ENCODE measurements at regions not wholly inside any gene's neighbourhood (a gene's known extent, or its start where the extent isn't known, plus 50 kb on each side); places are given as distances from the start of the nearest gene placed in this dataset.
"Not testable (repeated sequence)": the region's sequence is repeated elsewhere in the genome, so short reads cannot be mapped to it uniquely, and the experiment has no call there.

DNA sequence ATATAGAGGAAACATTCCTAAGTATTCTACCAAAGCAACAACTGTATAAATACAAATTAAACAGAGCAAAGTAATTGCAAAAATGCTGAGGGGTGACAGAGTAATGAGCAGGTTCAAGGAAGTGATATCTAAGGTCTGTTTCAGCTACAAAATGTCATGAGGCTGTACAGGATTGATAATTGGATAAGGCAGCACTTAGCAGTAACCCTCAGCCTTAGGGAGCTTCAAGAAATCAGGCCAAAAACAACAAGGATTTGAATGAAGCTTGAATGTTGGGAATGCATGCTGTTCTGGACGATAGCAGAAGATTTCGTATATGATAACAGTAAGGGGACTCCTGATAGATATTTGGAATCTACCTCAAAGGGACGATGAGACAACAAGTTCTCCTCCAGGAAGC lies 142.0 kb upstream of the MMADHC start:
- DNase-seq, result no peak

- no peak for DNase-seq
Measured at GRCh38 chr2:149727927-149728326, 140.4 kb upstream of the MMADHC start.

GRCh38 chr2:149725234-149725633 lies 137.7 kb upstream of the MMADHC start:
- DNase-seq, result no peak

DNA sequence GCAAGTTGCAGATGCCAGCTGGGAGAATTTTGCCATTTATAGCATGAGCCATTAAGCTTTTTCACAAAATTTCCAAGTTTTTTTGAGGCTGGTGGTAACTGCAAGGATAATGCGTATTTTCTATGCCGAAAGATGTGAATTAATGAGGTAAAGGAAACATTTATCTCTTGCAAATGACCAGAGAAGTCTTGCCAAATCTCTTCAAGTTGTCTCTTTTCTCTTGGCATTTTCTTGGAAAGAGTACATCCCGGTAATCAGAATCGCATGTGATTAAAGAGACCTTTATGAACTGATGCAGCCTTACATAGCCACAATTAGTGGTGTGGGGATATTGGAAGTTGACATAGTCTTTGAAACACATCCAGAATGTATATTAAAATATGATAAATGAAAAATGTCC lies 136.5 kb upstream of the MMADHC start:
- DNase-seq, result no peak

- DNase-seq, result no peak
Measured at GRCh38 chr2:149720615-149721014, 133.0 kb upstream of the MMADHC start.

- DNase-seq, result no peak
Measured at GRCh38 chr2:149719695-149720094, 132.1 kb upstream of the MMADHC start.

- DNase-seq, result no peak
Measured at GRCh38 chr2:149716687-149717086, 129.1 kb upstream of the MMADHC start.

GRCh38 chr2:149715894-149716293 lies 128.3 kb upstream of the MMADHC start:
- no peak for DNase-seq

GRCh38 chr2:149715005-149715592 lies 127.5 kb upstream of the MMADHC start:
- no peak for DNase-seq

DNA sequence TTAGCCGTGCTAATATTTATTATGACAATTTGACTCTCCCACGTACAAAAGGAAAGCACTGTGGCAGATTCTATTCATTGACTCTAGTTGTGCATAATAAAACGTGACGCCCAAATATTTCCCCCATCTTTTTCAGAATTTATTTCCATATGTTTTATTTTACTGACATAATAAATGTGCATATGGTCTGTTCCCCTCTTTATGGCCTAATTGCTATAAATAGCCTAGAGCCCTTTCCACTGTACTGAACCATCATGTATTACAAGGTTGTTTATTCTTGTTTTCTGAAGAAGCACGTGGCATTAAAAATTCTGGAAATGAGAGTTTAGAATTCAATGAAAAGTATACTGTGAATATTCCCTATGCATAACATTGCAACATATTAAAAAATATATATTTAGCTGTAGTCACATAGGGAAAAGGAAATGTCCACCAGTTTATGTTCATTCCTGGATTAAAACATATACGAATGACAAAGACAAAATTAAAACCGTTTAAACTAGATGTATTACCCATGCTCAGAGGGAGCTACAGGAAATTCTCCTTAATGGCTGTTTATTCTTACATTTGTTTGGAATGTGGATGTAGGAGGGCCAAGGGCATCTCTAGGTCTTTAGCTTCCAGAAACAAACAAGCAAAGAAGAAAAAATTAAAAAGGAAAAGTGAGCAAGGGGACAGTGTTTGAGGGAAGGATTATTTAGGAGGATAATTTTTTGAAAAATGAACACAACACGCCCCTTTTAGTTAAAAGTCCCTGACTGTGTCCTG lies 122.1 kb upstream of the MMADHC start:
- DNase-seq, result no peak

GRCh38 chr2:149703281-149703680 lies 115.7 kb upstream of the MMADHC start:
- DNase-seq, result no peak

- DNase-seq, result no peak
Measured at GRCh38 chr2:149702571-149702970, 115.0 kb upstream of the MMADHC start.

- DNase-seq, result no peak
Measured at GRCh38 chr2:149701241-149701640, 113.7 kb upstream of the MMADHC start.

GRCh38 chr2:149692961-149693396 lies 105.4 kb upstream of the MMADHC start:
- DNase-seq, result no peak

- DNase-seq, result no peak
Measured at GRCh38 chr2:149690825-149691224, 103.2 kb upstream of the MMADHC start.

GRCh38 chr2:149687052-149687427 lies 99.5 kb upstream of the MMADHC start:
- no peak for DNase-seq

GRCh38 chr2:149686136-149687051 lies 98.8 kb upstream of the MMADHC start:
- no peak for DNase-seq

DNA sequence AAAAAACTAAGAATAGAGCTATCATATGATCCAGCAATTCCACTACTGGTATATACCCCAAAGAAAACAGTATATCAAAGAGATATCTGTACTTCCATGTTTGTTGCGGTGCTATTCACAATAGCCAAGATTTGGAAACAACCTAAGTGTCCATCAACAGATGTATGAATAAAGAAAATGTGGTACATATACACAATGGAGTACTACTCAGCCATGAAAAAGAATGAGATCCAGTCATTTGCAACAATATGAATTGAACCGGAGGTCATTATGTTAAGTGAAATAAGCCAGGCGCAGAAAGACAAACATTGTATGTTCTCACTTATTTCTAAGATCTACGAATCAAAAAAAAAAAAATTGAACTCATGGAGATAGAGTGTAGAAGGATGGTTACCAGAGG lies 97.8 kb upstream of the MMADHC start:
- DNase-seq, result not testable (repeated sequence)

GRCh38 chr2:149679286-149679685 lies 91.7 kb upstream of the MMADHC start:
- DNase-seq, result no peak

DNA sequence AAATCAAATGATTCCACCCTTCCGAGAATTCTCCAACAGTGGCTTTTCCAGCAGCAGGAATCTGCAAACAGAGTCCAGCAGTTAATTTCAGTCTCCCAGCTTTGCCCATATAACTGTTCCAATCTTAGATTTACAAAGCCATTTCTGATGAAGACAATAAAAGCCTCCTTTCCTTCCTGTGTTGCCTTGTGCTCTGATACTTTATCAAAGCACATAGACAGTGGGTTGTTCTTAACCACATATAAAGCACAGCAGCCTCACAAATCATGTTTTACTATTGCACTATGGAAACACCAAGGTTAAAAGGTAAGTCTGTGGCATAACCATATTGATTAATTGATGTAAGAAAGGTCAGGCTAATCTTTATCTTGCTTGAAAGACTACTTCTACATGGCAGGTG lies 89.8 kb upstream of the MMADHC start:
- no peak for DNase-seq

DNA sequence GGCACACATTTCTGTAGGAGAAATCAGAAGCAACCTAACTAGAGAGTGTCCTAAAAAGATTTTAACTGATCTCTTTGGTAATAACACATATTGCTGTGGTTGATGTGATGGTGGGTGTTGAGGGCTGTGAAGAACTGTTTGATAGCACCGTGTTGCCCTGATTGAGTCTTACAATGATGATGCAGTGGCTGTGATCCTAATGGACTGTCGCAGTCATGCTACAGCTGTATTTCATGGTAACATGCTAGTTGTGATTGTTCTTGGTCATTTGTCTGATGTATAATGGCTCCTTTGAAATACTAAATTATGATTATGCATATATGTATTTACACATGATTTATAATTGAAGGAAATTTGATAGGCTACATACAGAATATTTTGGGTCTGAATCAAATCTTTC lies 82.5 kb upstream of the MMADHC start:
- no peak for DNase-seq

- DNase-seq, result no peak
Measured at GRCh38 chr2:149666809-149667320, 79.3 kb upstream of the MMADHC start.

DNA sequence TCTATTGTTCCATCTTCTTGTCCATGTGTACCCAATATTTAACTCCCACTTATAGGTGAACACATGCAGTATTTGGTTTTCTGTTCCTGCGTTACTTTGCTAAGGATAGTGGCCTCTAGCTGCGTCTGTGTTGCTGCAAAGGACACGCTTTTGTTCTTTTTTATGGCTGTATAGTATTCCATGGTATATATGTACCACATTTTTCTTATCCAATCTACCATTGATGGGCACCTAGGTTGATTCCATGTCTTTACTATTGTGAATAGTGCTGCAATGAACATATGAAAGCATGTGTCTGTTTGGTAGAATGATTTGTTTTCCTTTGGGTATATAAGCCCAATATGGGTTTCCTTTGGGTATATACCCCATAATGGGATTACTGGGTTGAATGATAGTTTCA lies 77.3 kb upstream of the MMADHC start:
- DNase-seq, result no peak

GRCh38 chr2:149662556-149662955 lies 75.0 kb upstream of the MMADHC start:
- DNase-seq, result no peak
